H9 (cell line): ENCODE measurements at regions not wholly inside any gene's neighbourhood (a gene's known extent, or its start where the extent isn't known, plus 50 kb on each side); places are given as distances from the start of the nearest gene placed in this dataset.

Source experiments
- DNase-seq: peaks from one replicate; pipeline ENCODE4 v3.0.0-alpha.2; 2017
- H2AFZ ChIP-seq: one replicate; pipeline ENCODE4 v1.6.1; 2013; ENCODE audit warnings: mild to moderate bottlenecking, low read length, control low read depth, moderate library complexity
- H2AK5ac ChIP-seq: 2 replicates; pipeline ENCODE4 v1.6.1; 2013; ENCODE audit warnings: low read length, control low read depth, mixed read lengths; ENCODE audit not compliant: insufficient read length
- H2BK120ac ChIP-seq: one replicate; pipeline ENCODE4 v1.6.1; 2013; ENCODE audit warnings: low read depth, mild to moderate bottlenecking, low read length, control low read depth, inconsistent platforms; ENCODE audit not compliant: poor library complexity, severe bottlenecking
- H2BK12ac ChIP-seq: 2 replicates; pipeline ENCODE4 v1.6.1; 2013; ENCODE audit warnings: low read length, control low read depth, mixed read lengths, low read depth; ENCODE audit not compliant: insufficient read length
- H2BK15ac ChIP-seq: 2 replicates; pipeline ENCODE4 v1.6.1; 2013; ENCODE audit warnings: low read depth, low read length, control low read depth
- H2BK20ac ChIP-seq: one replicate; pipeline ENCODE4 v1.6.1; 2013; ENCODE audit warnings: low read depth, mild to moderate bottlenecking, low read length, control low read depth, inconsistent platforms; ENCODE audit not compliant: poor library complexity, severe bottlenecking
- H2BK5ac ChIP-seq: 2 replicates; pipeline ENCODE4 v1.6.1; 2013; ENCODE audit warnings: low read length, control low read depth, mixed read lengths; ENCODE audit not compliant: insufficient read length
- H3K14ac ChIP-seq: 2 replicates; pipeline ENCODE4 v1.6.1; 2013; ENCODE audit warnings: low read length, control low read depth; ENCODE audit not compliant: insufficient read depth
- H3K18ac ChIP-seq: 2 replicates; pipeline ENCODE4 v1.6.1; 2013; ENCODE audit warnings: low read depth, mild to moderate bottlenecking, mixed read lengths, low read length, control low read depth; ENCODE audit not compliant: insufficient read length
- H3K23ac ChIP-seq: 2 replicates; pipeline ENCODE4 v1.6.1; 2013; ENCODE audit warnings: low read length, control low read depth, mixed read lengths, low read depth; ENCODE audit not compliant: insufficient read length
- H3K23me2 ChIP-seq: 2 replicates; pipeline ENCODE4 v1.6.1; 2013; ENCODE audit warnings: low read depth, mild to moderate bottlenecking, mixed read lengths, low read length, control low read depth; ENCODE audit not compliant: insufficient read length, poor library complexity, severe bottlenecking
- H3K27ac ChIP-seq: 2 replicates; pipeline ENCODE4 v1.5.1; 2013; ENCODE audit warnings: low read length, control low read depth, mixed read lengths, low read depth; ENCODE audit not compliant: insufficient read length
- H3K27me3 ChIP-seq: 2 replicates; pipeline ENCODE4 v1.6.1; 2013; ENCODE audit warnings: low read length, control low read depth, inconsistent platforms; ENCODE audit not compliant: insufficient read depth
- H3K4ac ChIP-seq: 2 replicates; pipeline ENCODE4 v1.6.1; 2013; ENCODE audit warnings: low read depth, mild to moderate bottlenecking, control low read depth, inconsistent platforms, low read length, moderate library complexity
- H3K4me1 ChIP-seq: 2 replicates; pipeline ENCODE4 v1.6.1; 2013; ENCODE audit warnings: low read length, control low read depth, inconsistent platforms; ENCODE audit not compliant: insufficient read depth
- H3K4me2 ChIP-seq: 2 replicates; pipeline ENCODE4 v1.6.1; 2013; ENCODE audit warnings: low read length, control low read depth, mixed read lengths; ENCODE audit not compliant: insufficient read length, insufficient read depth
- H3K56ac ChIP-seq: 2 replicates; pipeline ENCODE4 v1.6.1; 2013; ENCODE audit warnings: low read depth, mild to moderate bottlenecking, mixed read lengths, low read length, control low read depth; ENCODE audit not compliant: insufficient read length
- H3K79me1 ChIP-seq: 2 replicates; pipeline ENCODE4 v1.6.1; 2013; ENCODE audit warnings: low read depth, mild to moderate bottlenecking, moderate library complexity, low read length, control low read depth, inconsistent platforms; ENCODE audit not compliant: insufficient read depth, poor library complexity, severe bottlenecking
- H3K79me2 ChIP-seq: 2 replicates; pipeline ENCODE4 v1.6.1; 2013; ENCODE audit warnings: low read length, control low read depth, inconsistent platforms; ENCODE audit not compliant: insufficient read depth
- H3K9ac ChIP-seq: 2 replicates; pipeline ENCODE4 v1.6.1; 2013; ENCODE audit warnings: low read length, control low read depth, mixed read lengths; ENCODE audit not compliant: insufficient read length; ENCODE audit errors: extremely low read depth
- H3K9me3 ChIP-seq: one replicate; pipeline ENCODE4 v1.6.1; 2013; ENCODE audit warnings: low read depth, low read length, inconsistent platforms; ENCODE audit not compliant: control insufficient read depth
- H3T11ph ChIP-seq: one replicate; pipeline ENCODE4 v1.6.1; 2013; ENCODE audit warnings: mild to moderate bottlenecking, low read length, control low read depth, inconsistent platforms
- H4K20me1 ChIP-seq: one replicate; pipeline ENCODE4 v1.6.1; 2013; ENCODE audit not compliant: control insufficient read depth, insufficient read length, insufficient read depth
- H4K5ac ChIP-seq: 2 replicates; pipeline ENCODE4 v1.6.1; 2013; ENCODE audit warnings: low read depth, mild to moderate bottlenecking, mixed read lengths, low read length, control low read depth; ENCODE audit not compliant: insufficient read length
- H4K8ac ChIP-seq: replicated peaks from 2 replicates; pipeline ENCODE4 v1.6.1; 2013; ENCODE audit warnings: low read length, control low read depth, mixed read lengths, low read depth; ENCODE audit not compliant: insufficient read length
- H4K91ac ChIP-seq: 2 replicates; pipeline ENCODE4 v1.6.1; 2013; ENCODE audit warnings: low read depth, mild to moderate bottlenecking, moderate library complexity, mixed read lengths, low read length, control low read depth; ENCODE audit not compliant: insufficient read length
- H3K27ac Mint-ChIP-seq, 3 experiments: 2 replicates in 2 of 3; 3 replicates in 1 of 3; pipeline ENCODE4 v1.8.0; 2020 to 2021; ENCODE audit warnings: mixed read lengths in 3 of 3, mild to moderate bottlenecking in 1 of 3, moderate library complexity in 1 of 3
- H3K27me3 Mint-ChIP-seq: 2 replicates; pipeline ENCODE4 v1.8.0; 2021; ENCODE audit warnings: low read depth, mild to moderate bottlenecking, moderate library complexity, mixed read lengths
- H3K36me3 Mint-ChIP-seq, 3 experiments: 2 replicates in 2 of 3; 3 replicates in 1 of 3; pipeline ENCODE4 v1.8.0; 2020 to 2021; ENCODE audit warnings: low read depth in 3 of 3, mixed read lengths in 3 of 3; ENCODE audit not compliant: insufficient read depth in 1 of 3
- H3K4me1 Mint-ChIP-seq, 2 experiments: 2 replicates each; pipeline ENCODE4 v1.8.0; 2020; ENCODE audit warnings: mixed read lengths in 2 of 2
- H3K4me3 Mint-ChIP-seq, 2 experiments: 2 replicates in 1 of 2; 3 replicates in 1 of 2; pipeline ENCODE4 v1.8.0; 2020 to 2021; ENCODE audit warnings: mild to moderate bottlenecking in 2 of 2, mixed read lengths in 2 of 2, moderate library complexity in 1 of 2
- H3K9me3 Mint-ChIP-seq, 2 experiments: 2 replicates in 1 of 2; 3 replicates in 1 of 2; pipeline ENCODE4 v1.8.0; 2020; ENCODE audit warnings: mild to moderate bottlenecking in 2 of 2, mixed read lengths in 2 of 2, moderate library complexity in 1 of 2
- WGBS: extraction: QIAGEN DNeasy Blood & Tissue Kit; methylation state at CpG from one replicate; pipeline ENCODE4 v1.1.7; 2013; ENCODE audit warnings: missing lambda C conversion rate, low lambda C conversion rate, mixed read lengths; ENCODE audit not compliant: insufficient read length; ENCODE audit errors: extremely low coverage; 5-methylcytosine and 5-hydroxymethylcytosine counted together
- TF ChIP-seq, protein P1 (sequence below): fragments of 200-600 bp; sonication (generic); conservative IDR thresholded peaks from 3 replicates; pipeline ENCODE4 v1.8.0; 2021; ENCODE audit warnings: antibody characterized with exemption, mild to moderate bottlenecking

GRCh38 chr5:82889088-82889487, 188.1 kb downstream of the TMEM167A start:
- no peak overlapping the region for H3K4me3 Mint-ChIP-seq
- H3K27ac Mint-ChIP-seq, result no peak overlapping the region
- no peak overlapping the region for H4K91ac ChIP-seq
- no peaks in the 10 kb centered on the region for H3K9me3 Mint-ChIP-seq
- no peaks in the 10 kb centered on the region for H3K4me1 ChIP-seq
- no peak overlapping the region for H3K9ac ChIP-seq
- H3K27ac ChIP-seq, result no peak overlapping the region
- DNase-seq, result no peak
- H2AFZ ChIP-seq, result no peak overlapping the region
- H3T11ph ChIP-seq, result no peak overlapping the region
- no peaks in the 10 kb centered on the region for H3K79me2 ChIP-seq
- H2AK5ac ChIP-seq, result no peak overlapping the region
- peaks cover 19 to 26% of the 10 kb centered on the region in 2 experiments for H3K4me1 Mint-ChIP-seq
- H2BK120ac ChIP-seq, result no peak overlapping the region
- no peak overlapping the region for H2BK20ac ChIP-seq
- H4K8ac ChIP-seq, result no peak overlapping the region
- no peaks in the 10 kb centered on the region for H3K23me2 ChIP-seq
- no peaks in the 10 kb centered on the region for H3K79me1 ChIP-seq
- H4K20me1 ChIP-seq, result no peaks in the 10 kb centered on the region
- H3K36me3 Mint-ChIP-seq, result no peaks in the 10 kb centered on the region
- no peak overlapping the region for H3K14ac ChIP-seq
- H3K27me3 Mint-ChIP-seq, result no peaks in the 10 kb centered on the region
- H3K18ac ChIP-seq, result no peak overlapping the region
- no peak overlapping the region for H3K4ac ChIP-seq
- H2BK15ac ChIP-seq, result no peak overlapping the region
- H3K56ac ChIP-seq, result no peak overlapping the region
- no peaks in the 10 kb centered on the region for H3K27me3 ChIP-seq
- no peak overlapping the region for H4K5ac ChIP-seq
- H2BK12ac ChIP-seq, result no peak overlapping the region
- no peak overlapping the region for H3K4me2 ChIP-seq
- TF ChIP-seq, protein P1, sequence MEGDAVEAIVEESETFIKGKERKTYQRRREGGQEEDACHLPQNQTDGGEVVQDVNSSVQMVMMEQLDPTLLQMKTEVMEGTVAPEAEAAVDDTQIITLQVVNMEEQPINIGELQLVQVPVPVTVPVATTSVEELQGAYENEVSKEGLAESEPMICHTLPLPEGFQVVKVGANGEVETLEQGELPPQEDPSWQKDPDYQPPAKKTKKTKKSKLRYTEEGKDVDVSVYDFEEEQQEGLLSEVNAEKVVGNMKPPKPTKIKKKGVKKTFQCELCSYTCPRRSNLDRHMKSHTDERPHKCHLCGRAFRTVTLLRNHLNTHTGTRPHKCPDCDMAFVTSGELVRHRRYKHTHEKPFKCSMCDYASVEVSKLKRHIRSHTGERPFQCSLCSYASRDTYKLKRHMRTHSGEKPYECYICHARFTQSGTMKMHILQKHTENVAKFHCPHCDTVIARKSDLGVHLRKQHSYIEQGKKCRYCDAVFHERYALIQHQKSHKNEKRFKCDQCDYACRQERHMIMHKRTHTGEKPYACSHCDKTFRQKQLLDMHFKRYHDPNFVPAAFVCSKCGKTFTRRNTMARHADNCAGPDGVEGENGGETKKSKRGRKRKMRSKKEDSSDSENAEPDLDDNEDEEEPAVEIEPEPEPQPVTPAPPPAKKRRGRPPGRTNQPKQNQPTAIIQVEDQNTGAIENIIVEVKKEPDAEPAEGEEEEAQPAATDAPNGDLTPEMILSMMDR, result no peak
- WGBS, result no CpG with 5 or more reads among the region's 1 CpG
- H3K23ac ChIP-seq, result no peak overlapping the region
- no peak overlapping the region for H2BK5ac ChIP-seq
- H3K9me3 ChIP-seq, result no peaks in the 10 kb centered on the region
